Effector memory CD4-positive, alpha-beta T cell (primary cell): ENCODE measurements at regions not wholly inside any gene's neighbourhood (a gene's known extent, or its start where the extent isn't known, plus 50 kb on each side); places are given as distances from the start of the nearest gene placed in this dataset.

Experiments used
- DNase-seq, 3 donors: peaks; one replicate each; pipeline ENCODE4 v3.0.0-alpha.2; 2020
- H3K27ac ChIP-seq: 2 replicates; pipeline ENCODE4 v1.7.0; 2013; ENCODE audit warnings: mild to moderate bottlenecking, low read length, moderate library complexity; ENCODE audit not compliant: insufficient read depth, poor library complexity, severe bottlenecking
- H3K27me3 ChIP-seq: replicated peaks from 2 replicates; pipeline ENCODE4 v1.7.0; 2013; ENCODE audit warnings: mild to moderate bottlenecking, low read length; ENCODE audit not compliant: insufficient read depth, control insufficient read depth, poor library complexity, severe bottlenecking
- H3K36me3 ChIP-seq: 2 replicates; pipeline ENCODE4 v1.7.0; 2013; ENCODE audit warnings: mild to moderate bottlenecking, low read length, moderate library complexity; ENCODE audit not compliant: control insufficient read depth, insufficient read depth
- H3K4me1 ChIP-seq: 2 replicates; pipeline ENCODE4 v1.7.0; 2013; ENCODE audit warnings: low read length, mild to moderate bottlenecking; ENCODE audit not compliant: control insufficient read depth, insufficient read depth, poor library complexity, severe bottlenecking
- H3K4me3 ChIP-seq: 2 replicates; pipeline ENCODE4 v1.7.0; 2013; ENCODE audit warnings: low read length, low read depth, mild to moderate bottlenecking; ENCODE audit not compliant: insufficient read depth, poor library complexity, severe bottlenecking
- H3K9me3 ChIP-seq: 2 replicates; pipeline ENCODE4 v1.7.0; 2013; ENCODE audit warnings: mild to moderate bottlenecking, low read length, moderate library complexity; ENCODE audit not compliant: control insufficient read depth

DNA sequence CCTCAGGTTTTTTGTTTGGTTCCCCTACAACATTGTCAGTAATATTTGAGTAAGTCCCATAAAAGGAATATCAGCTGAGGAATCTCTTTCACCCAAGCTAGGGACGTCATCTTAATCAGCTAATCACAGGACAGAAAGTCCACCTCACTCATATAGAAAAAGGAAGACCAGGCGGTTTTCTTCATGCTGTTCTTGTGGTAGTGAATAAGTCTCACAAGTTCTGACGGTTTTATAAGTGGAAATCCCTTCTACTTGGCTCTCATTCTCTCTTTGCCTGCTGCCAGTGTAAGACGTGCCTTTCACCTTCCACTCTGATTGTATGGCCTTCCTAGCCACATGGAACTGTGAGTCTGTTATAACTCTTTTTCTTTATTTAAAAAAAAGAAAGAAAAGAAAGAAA, 308.1 kb upstream of the PFKP start:
- Histone ChIP-seq H3K9me3 (no peaks in the 10 kb centered on the region), H3K4me3 (no peak overlapping the region), H3K27me3 (no peaks in the 10 kb centered on the region), H3K27ac (no peak overlapping the region), H3K4me1 (no peaks in the 10 kb centered on the region), H3K36me3 (no peaks in the 10 kb centered on the region)
- DNase-seq = no peak

GRCh38 chr10:2754943-2755342, 312.4 kb upstream of the PFKP start:
- no peak overlapping the region for H3K27ac ChIP-seq
- no peaks in the 10 kb centered on the region for H3K36me3 ChIP-seq
- no peaks in the 10 kb centered on the region for H3K4me1 ChIP-seq
- no peaks in the 10 kb centered on the region for H3K9me3 ChIP-seq
- no peaks in the 10 kb centered on the region for H3K27me3 ChIP-seq
- no peak for DNase-seq
- H3K4me3 ChIP-seq = no peak overlapping the region

DNA sequence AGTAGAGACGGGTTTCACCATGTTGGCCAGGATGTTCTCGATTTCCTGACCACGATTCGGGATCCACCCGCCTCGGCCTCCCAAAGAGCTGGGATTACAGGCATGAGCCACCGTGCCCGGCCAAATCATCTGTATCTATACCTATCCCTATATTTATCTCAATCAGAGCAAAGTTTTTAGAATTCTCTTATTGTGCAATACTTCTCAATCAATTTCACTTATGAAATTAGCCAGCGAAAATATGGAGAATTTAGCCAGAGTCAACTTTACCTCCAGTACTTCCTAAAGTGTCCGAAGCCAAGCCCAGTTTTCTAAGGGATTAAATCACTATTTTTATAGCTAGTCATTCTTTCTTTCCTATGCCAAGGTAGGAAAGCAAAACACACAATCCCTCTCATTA, 319.1 kb upstream of the PFKP start:
- no peak for DNase-seq
- H3K4me1 ChIP-seq = no peaks in the 10 kb centered on the region

DNA sequence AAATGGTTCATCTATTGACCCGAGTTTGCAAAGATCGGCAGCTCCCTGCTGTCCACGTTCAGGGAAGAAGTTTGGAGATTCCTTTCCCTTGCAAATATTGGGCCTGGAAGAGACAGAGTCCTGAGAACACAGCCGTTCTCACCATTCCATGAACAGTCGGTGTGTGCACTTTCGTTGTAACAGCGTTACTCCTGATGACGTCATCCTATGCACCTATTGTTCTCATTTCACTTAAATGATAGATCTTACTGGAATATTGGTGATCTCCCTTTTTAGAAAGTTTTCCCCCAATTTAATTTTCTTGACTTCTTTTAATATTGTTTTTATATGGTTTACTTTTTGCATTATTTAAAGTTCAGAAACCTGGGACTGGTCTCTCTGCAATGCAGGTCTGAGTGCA, 320.7 kb upstream of the PFKP start:
- DNase-seq = no peak
- Histone ChIP-seq H3K4me1 (no peaks in the 10 kb centered on the region), H3K27me3 (no peaks in the 10 kb centered on the region), H3K36me3 (no peaks in the 10 kb centered on the region), H3K4me3 (no peak overlapping the region), H3K9me3 (no peaks in the 10 kb centered on the region), H3K27ac (no peak overlapping the region)

More for the DNA sequence above, 319.1 kb upstream of the PFKP start:
- H3K4me3 ChIP-seq = no peak overlapping the region
- no peaks in the 10 kb centered on the region for H3K9me3 ChIP-seq
- no peak overlapping the region for H3K27ac ChIP-seq
- no peaks in the 10 kb centered on the region for H3K36me3 ChIP-seq
- no peaks in the 10 kb centered on the region for H3K27me3 ChIP-seq

DNA sequence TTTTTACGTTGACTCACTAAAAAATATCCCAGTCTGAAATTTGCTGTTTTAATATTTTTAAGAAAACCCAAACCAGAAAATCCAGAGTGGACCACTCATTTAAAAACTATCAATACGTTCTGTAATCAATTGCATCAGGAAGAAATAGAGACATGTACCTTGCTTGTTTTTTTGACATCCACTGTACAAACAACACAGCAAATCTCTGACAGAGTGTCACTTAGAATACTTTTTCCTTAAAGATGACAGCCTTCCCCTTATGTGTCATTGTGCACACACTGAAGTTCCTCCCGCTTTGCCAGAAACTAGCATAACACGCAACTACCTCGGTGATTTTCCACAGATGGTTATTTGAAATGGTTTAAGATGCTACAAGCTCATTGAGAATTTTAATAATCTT, 321.7 kb upstream of the PFKP start:
- Histone ChIP-seq H3K27ac (no peak overlapping the region), H3K4me1 (no peaks in the 10 kb centered on the region), H3K4me3 (no peak overlapping the region), H3K36me3 (no peaks in the 10 kb centered on the region), H3K9me3 (no peaks in the 10 kb centered on the region), H3K27me3 (no peaks in the 10 kb centered on the region)
- no peak for DNase-seq

DNA sequence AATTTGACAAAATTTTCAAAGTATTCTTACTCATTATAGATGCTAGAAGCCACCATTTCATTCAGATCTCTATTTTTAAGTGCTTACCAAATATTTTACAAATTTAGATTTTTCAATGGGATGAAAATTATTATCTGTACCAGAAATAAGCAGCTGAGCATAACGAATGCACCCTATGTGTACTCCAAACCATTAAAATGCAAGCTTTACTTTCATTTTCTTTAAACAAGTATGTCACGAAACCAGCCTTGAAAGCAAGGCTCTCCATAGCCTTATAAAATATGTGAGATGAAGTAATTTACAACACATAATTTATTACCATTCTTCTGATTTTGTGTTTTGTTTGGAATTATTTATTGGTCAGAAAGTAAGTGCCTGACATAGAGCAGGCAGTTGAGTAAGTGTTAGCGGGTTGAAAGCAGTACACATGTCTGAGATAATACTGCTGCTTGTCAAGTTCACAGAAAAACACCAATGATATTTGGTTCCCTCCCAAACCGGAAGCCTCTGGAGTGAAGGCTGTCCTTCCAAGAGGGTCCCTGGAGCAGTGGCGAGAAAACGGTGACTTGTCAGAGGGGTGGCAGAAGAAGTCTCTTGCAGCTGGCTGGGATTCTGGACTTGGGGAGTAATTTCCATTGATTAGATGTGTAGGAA, 322.7 kb upstream of the PFKP start:
- Histone ChIP-seq H3K4me1 (no peaks in the 10 kb centered on the region), H3K9me3 (no peaks in the 10 kb centered on the region), H3K27me3 (no peaks in the 10 kb centered on the region), H3K27ac (no peak overlapping the region), H3K4me3 (no peak overlapping the region), H3K36me3 (no peaks in the 10 kb centered on the region)
- DNase-seq = no peak

GRCh38 chr10:2734603-2735002, 332.7 kb upstream of the PFKP start:
- DNase-seq = no peak
- Histone ChIP-seq H3K4me1 (no peaks in the 10 kb centered on the region), H3K9me3 (no peaks in the 10 kb centered on the region), H3K27me3 (no peaks in the 10 kb centered on the region), H3K27ac (no peak overlapping the region), H3K36me3 (no peaks in the 10 kb centered on the region), H3K4me3 (no peak overlapping the region)

GRCh38 chr10:2733278-2733963, 333.9 kb upstream of the PFKP start:
- H3K27ac ChIP-seq = no peak overlapping the region
- H3K36me3 ChIP-seq = no peaks in the 10 kb centered on the region
- H3K9me3 ChIP-seq = no peaks in the 10 kb centered on the region
- H3K4me3 ChIP-seq = no peak overlapping the region
- H3K4me1 ChIP-seq = no peaks in the 10 kb centered on the region
- no peaks in the 10 kb centered on the region for H3K27me3 ChIP-seq
- DNase-seq = no peak

GRCh38 chr10:2731940-2732339, 335.4 kb upstream of the PFKP start:
- Histone ChIP-seq H3K36me3 (no peaks in the 10 kb centered on the region), H3K9me3 (no peaks in the 10 kb centered on the region), H3K4me3 (no peak overlapping the region), H3K4me1 (no peaks in the 10 kb centered on the region), H3K27me3 (no peaks in the 10 kb centered on the region), H3K27ac (no peak overlapping the region)
- no peak for DNase-seq

DNA sequence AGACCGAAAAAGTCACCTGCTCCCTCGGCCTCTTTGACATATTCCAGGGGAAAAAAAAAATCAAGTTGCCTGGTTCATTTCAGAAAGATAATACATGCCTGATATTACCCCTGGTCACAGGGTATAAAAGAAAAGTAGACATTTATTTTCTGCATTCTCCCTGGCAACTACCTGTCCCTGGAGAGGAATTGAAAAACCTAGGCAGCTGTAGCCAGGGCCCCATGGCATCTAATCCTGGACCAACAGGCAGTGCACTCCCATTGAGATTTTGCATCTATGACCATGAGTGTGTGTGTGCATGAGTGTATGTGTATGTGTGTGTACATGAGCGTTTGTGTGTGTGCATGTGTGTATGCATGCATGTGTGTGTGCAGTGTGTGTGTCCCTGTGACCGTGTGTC, 338.2 kb upstream of the PFKP start:
- Histone ChIP-seq H3K27ac (no peak overlapping the region), H3K4me1 (no peaks in the 10 kb centered on the region), H3K9me3 (no peaks in the 10 kb centered on the region), H3K4me3 (no peak overlapping the region), H3K27me3 (no peaks in the 10 kb centered on the region), H3K36me3 (no peaks in the 10 kb centered on the region)
- no peak for DNase-seq
